Ectodermal cell (in vitro differentiated cells): ENCODE measurements at regions not wholly inside any gene's neighbourhood (a gene's known extent, or its start where the extent isn't known, plus 50 kb on each side); places are given as distances from the start of the nearest gene placed in this dataset.

Experiments
- H3K27ac ChIP-seq: 2 replicates; pipeline ENCODE4 v1.7.0; 2013; ENCODE audit warnings: mild to moderate bottlenecking, low read depth, low read length; ENCODE audit not compliant: insufficient read depth, poor library complexity, severe bottlenecking
- H3K27me3 ChIP-seq: 2 replicates; pipeline ENCODE4 v1.7.0; 2013; ENCODE audit warnings: mild to moderate bottlenecking, low read length; ENCODE audit not compliant: insufficient read depth, control insufficient read depth, poor library complexity, severe bottlenecking
- H3K36me3 ChIP-seq: one replicate; pipeline ENCODE4 v1.7.0; 2013; ENCODE audit warnings: low read length; ENCODE audit not compliant: control insufficient read depth, insufficient read depth
- H3K4me1 ChIP-seq: one replicate; pipeline ENCODE4 v1.7.0; 2013; ENCODE audit warnings: low read length; ENCODE audit not compliant: control insufficient read depth, insufficient read depth
- H3K4me3 ChIP-seq: 2 replicates; pipeline ENCODE4 v1.7.0; 2013; ENCODE audit warnings: low read depth, low read length, control low read depth; ENCODE audit not compliant: insufficient read depth
- H3K9me3 ChIP-seq: 2 replicates; pipeline ENCODE4 v1.7.0; 2013; ENCODE audit warnings: mild to moderate bottlenecking, low read length, moderate library complexity; ENCODE audit not compliant: control insufficient read depth
- WGBS, 2 experiments: methylation state at CpG; one replicate each; pipeline ENCODE4 v1.1.7; 2013; ENCODE audit warnings: missing lambda C conversion rate in 2 of 2; 5-methylcytosine and 5-hydroxymethylcytosine counted together

DNA sequence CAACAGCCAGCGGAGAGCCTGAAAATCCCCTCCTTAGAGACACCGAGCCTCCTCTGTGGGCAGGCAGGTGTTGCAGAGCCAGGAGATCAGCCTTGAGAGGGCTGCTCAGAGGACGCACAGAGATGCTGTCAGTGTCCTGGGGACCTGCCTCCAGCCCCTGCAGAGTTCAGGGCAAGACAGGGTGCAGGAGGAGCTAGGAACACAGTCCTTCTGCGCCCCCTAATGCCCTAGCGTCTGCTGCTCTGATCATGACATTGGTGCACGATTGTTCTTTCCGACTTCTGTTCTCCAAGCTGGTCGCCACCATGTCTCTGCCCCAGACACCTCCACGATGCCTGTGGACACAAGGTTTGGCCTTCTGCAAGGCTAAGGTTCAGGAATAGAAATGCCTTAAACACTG, 613.7 kb upstream of the MKI67 start:
- peaks cover 9% of the 10 kb centered on the region for H3K4me1 ChIP-seq
- H3K27me3 ChIP-seq: no peaks in the 10 kb centered on the region
- H3K36me3 ChIP-seq: no peaks in the 10 kb centered on the region
- no peak overlapping the region for H3K4me3 ChIP-seq
- 78 to 81% methylated on average over 9 of the region's 9 CpGs for WGBS, 2 experiments
- no peak overlapping the region for H3K27ac ChIP-seq
- H3K9me3 ChIP-seq: no peaks in the 10 kb centered on the region

GRCh38 chr10:128741180-128741579, 615.0 kb upstream of the MKI67 start:
- Histone ChIP-seq H3K27ac (no peak overlapping the region), H3K4me1 (peaks cover 9% of the 10 kb centered on the region), H3K4me3 (no peak overlapping the region), H3K9me3 (no peaks in the 10 kb centered on the region), H3K27me3 (no peaks in the 10 kb centered on the region), H3K36me3 (no peaks in the 10 kb centered on the region)
- WGBS, 2 experiments: 88 to 96% methylated on average over 4 of the region's 4 CpGs

DNA sequence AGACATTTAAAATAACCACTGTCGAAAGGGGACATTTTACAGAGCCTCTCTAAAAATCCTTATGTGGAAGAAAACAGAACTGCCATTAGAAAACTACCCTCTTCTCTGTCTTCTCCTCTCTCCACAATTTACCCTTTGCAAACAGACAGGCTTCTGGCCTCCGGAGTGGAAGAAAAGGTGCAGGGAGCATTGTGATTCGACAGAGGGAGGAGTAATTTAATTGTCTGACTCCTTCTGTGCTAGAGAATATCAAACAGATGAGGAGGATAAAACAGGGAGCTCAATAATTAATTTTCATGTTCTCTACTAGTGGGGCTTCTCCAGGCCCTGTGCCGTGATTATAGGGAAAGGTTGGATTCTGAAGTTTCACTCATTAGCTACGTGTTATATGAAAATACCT, 615.5 kb upstream of the MKI67 start:
- no peaks in the 10 kb centered on the region for H3K36me3 ChIP-seq
- 64 to 76% methylated on average over 4 to 5 of the region's 5 CpGs for WGBS, 2 experiments
- H3K4me3 ChIP-seq: no peak overlapping the region
- no peaks in the 10 kb centered on the region for H3K9me3 ChIP-seq
- H3K27me3 ChIP-seq: no peaks in the 10 kb centered on the region
- H3K27ac ChIP-seq: no peak overlapping the region
- H3K4me1 ChIP-seq: peaks cover 9% of the 10 kb centered on the region

- no peak overlapping the region for H3K4me3 ChIP-seq
- no peaks in the 10 kb centered on the region for H3K9me3 ChIP-seq
- no peaks in the 10 kb centered on the region for H3K36me3 ChIP-seq
- H3K27ac ChIP-seq: no peak overlapping the region
- WGBS, 2 experiments: 92 to 95% methylated on average over 1 of the region's 1 CpG
- H3K27me3 ChIP-seq: no peaks in the 10 kb centered on the region
- H3K4me1 ChIP-seq: peaks cover 9% of the 10 kb centered on the region
Observed at GRCh38 chr10:128744092-128744491, 617.9 kb upstream of the MKI67 start.

GRCh38 chr10:128744811-128745305, 618.6 kb upstream of the MKI67 start:
- 100% methylated on average over 1 of the region's 1 CpG for WGBS, 2 experiments
- peaks cover 9% of the 10 kb centered on the region for H3K4me1 ChIP-seq
- no peak overlapping the region for H3K27ac ChIP-seq
- no peaks in the 10 kb centered on the region for H3K36me3 ChIP-seq
- H3K4me3 ChIP-seq: no peak overlapping the region
- no peaks in the 10 kb centered on the region for H3K9me3 ChIP-seq
- no peaks in the 10 kb centered on the region for H3K27me3 ChIP-seq

- Histone ChIP-seq H3K4me3 (no peak overlapping the region), H3K27me3 (no peaks in the 10 kb centered on the region), H3K4me1 (no peaks in the 10 kb centered on the region), H3K36me3 (no peaks in the 10 kb centered on the region), H3K27ac (no peak overlapping the region), H3K9me3 (no peaks in the 10 kb centered on the region)
- 95% methylated on average over 22 of the region's 22 CpGs for WGBS, 2 experiments
Observed at GRCh38 chr10:128747582-128748346, 621.5 kb upstream of the MKI67 start.

GRCh38 chr10:128751284-128751683, 625.1 kb upstream of the MKI67 start:
- 92% methylated on average over 7 of the region's 7 CpGs for WGBS, 2 experiments
- Histone ChIP-seq H3K4me1 (no peaks in the 10 kb centered on the region), H3K9me3 (no peaks in the 10 kb centered on the region), H3K27me3 (no peaks in the 10 kb centered on the region), H3K4me3 (no peak overlapping the region), H3K36me3 (no peaks in the 10 kb centered on the region), H3K27ac (no peak overlapping the region)

DNA sequence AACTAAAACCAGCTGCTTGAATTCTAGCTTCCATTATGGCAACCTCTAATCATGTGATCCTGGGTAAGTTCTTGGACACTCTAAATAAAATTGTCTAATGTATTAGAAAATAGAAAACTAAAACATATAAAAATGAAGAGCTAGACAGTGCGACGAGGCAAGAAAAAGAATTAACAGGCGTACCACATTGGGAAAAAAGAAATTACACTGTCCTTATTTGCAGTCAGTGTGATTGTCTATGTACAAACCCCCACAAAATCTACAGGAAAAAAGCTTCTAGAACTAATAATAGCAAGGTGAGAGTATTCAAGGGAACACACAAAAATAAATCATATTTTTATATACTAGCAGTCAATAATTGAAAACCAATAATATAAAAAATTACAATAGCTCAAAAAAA, 625.6 kb upstream of the MKI67 start:
- H3K27ac ChIP-seq: no peak overlapping the region
- no peaks in the 10 kb centered on the region for H3K4me1 ChIP-seq
- H3K9me3 ChIP-seq: no peaks in the 10 kb centered on the region
- H3K27me3 ChIP-seq: no peaks in the 10 kb centered on the region
- H3K36me3 ChIP-seq: no peaks in the 10 kb centered on the region
- no peak overlapping the region for H3K4me3 ChIP-seq
- 90 to 96% methylated on average over 3 of the region's 3 CpGs for WGBS, 2 experiments

DNA sequence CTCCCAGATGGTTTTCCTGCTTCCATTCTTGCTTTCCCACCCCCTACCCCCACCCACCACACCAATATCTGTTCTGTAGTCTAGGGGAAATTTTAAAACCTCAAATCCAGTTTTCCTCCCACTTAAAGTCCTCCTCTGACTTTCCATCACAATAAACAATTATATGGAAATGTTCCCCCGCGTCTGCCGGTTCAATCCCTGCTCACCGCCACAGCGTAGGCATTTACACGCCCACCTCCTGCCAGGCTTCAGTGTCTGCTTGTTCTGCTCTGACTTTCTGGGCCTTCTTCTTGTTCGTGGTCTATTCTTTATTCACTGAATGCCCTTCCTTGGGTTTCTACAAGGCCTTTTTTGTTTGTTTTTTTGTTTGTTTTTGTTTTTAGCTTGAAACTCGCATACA, 633.0 kb upstream of the MKI67 start:
- WGBS, 2 experiments: 85 to 93% methylated on average over 8 of the region's 8 CpGs
- H3K36me3 ChIP-seq: no peaks in the 10 kb centered on the region

GRCh38 chr10:128763588-128763987, 637.4 kb upstream of the MKI67 start:
- no peak overlapping the region for H3K27ac ChIP-seq
- H3K9me3 ChIP-seq: no peaks in the 10 kb centered on the region
- H3K4me1 ChIP-seq: peaks cover 6% of the 10 kb centered on the region
- H3K4me3 ChIP-seq: no peak overlapping the region
- 64 to 72% methylated on average over 2 to 3 of the region's 4 CpGs for WGBS, 2 experiments
- no peaks in the 10 kb centered on the region for H3K27me3 ChIP-seq
- H3K36me3 ChIP-seq: no peaks in the 10 kb centered on the region

More for the DNA sequence above, 633.0 kb upstream of the MKI67 start:
- H3K9me3 ChIP-seq: no peaks in the 10 kb centered on the region
- no peak overlapping the region for H3K4me3 ChIP-seq
- H3K4me1 ChIP-seq: peaks cover 6% of the 10 kb centered on the region
- H3K27ac ChIP-seq: no peak overlapping the region
- no peaks in the 10 kb centered on the region for H3K27me3 ChIP-seq
